ENCODE measurements at regions not wholly inside any gene's neighbourhood (a gene's known extent, or its start where the extent isn't known, plus 50 kb on each side); places are given as distances from the start of the nearest gene placed in this dataset.

DNA sequence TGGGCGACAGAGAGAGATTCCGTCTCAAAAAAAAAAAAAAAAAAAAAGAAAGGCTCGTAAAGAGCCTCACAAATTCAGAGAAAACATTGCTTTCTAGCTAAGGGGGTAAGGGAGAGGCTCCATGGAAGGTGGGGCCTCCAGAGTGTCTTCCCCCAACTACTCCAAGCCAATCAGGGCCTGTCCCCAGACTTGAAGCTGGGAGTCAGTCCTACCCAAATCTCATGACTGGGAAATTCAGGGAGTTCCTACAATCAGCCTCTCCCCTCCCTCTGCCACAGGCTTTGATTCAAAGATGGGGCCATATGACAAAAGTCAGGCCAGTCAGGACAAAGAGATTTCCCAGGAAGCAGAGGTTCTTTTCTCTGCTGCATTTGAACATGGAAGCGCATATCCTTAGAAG lies 63.0 kb upstream of the NUP160 start:
- no peak for TF ChIP-seq POLR2AphosphoS5 (IDR thresholded peaks at IDR 0.05; ENCODE audit: low read depth, low read length)
- no peak for TF ChIP-seq POLR2A (IDR thresholded peaks at IDR 0.05; ENCODE audit: low read depth, low read length)

All from GM12892 (cell line).